SK-N-MC (cell line): ENCODE measurements at regions not wholly inside any gene's neighbourhood (a gene's known extent, or its start where the extent isn't known, plus 50 kb on each side); places are given as distances from the start of the nearest gene placed in this dataset.

Experiments
- EZH2 ChIP-seq: fragments of 200-600 bp; sonication (generic); IDR thresholded peaks from one replicate; pipeline ENCODE4 v1.6.1; 2017; ENCODE audit warnings: antibody characterized with exemption
- POLR2AphosphoS5 ChIP-seq: IDR thresholded peaks from 2 replicates; pipeline ENCODE4 v1.6.1; 2012; ENCODE audit warnings: mild to moderate bottlenecking, low read depth, low read length, borderline replicate concordance

DNA sequence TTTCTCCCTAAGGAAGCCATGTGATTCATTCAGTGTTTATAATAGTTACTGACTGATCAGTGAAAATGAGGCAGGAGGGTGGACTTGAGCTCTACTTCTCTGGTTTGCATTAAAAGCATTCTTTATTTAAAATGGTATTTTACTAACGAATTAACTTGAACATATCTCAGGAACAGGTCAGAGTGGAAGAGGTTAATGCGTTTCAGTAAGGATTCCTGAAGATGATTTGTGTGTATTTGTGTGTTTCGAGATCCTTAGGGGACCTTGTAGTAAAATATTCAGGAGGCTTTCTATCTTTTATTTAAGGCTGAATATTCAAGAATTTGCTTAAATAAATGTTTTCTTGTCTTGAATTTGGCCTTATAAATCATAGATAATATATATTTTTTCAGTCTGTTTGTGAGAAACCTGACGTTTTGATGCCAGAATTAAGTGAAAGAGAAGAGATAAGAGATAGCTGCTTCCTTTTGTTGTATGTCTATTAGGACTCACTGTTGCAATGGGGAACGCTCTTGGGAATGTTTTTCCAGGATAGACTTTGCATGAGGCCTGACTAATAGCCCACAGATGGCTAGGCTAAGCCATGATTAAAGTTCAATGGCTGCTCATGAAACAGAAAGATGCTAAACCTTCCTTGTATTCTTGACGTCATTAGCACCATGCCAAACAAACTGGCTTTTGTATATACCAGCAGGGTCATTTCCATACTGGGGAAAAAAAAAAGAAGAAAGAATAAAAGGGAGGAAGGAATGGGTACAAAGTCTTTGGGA is 93.8 kb upstream of the MTPN start:
- TF ChIP-seq POLR2AphosphoS5 (no peak), EZH2 (no peak)
